Astrocyte (in vitro differentiated cells and primary cell): ENCODE measurements at regions not wholly inside any gene's neighbourhood (a gene's known extent, or its start where the extent isn't known, plus 50 kb on each side); places are given as distances from the start of the nearest gene placed in this dataset.

ENCODE experiments used
- EZH2 ChIP-seq: IDR thresholded peaks from 2 replicates; pipeline ENCODE4 v1.6.1; 2012; ENCODE audit warnings: mild to moderate bottlenecking, low read length, inconsistent platforms; ENCODE audit not compliant: insufficient read depth
- TF ChIP-seq, protein P1 (sequence below): IDR thresholded peaks from 2 replicates; pipeline ENCODE4 v1.5.1; 2011; ENCODE audit warnings: low read depth, mild to moderate bottlenecking, inconsistent platforms, low read length, moderate library complexity; ENCODE audit not compliant: insufficient read depth

- no peak for TF ChIP-seq EZH2
- TF ChIP-seq, protein P1, sequence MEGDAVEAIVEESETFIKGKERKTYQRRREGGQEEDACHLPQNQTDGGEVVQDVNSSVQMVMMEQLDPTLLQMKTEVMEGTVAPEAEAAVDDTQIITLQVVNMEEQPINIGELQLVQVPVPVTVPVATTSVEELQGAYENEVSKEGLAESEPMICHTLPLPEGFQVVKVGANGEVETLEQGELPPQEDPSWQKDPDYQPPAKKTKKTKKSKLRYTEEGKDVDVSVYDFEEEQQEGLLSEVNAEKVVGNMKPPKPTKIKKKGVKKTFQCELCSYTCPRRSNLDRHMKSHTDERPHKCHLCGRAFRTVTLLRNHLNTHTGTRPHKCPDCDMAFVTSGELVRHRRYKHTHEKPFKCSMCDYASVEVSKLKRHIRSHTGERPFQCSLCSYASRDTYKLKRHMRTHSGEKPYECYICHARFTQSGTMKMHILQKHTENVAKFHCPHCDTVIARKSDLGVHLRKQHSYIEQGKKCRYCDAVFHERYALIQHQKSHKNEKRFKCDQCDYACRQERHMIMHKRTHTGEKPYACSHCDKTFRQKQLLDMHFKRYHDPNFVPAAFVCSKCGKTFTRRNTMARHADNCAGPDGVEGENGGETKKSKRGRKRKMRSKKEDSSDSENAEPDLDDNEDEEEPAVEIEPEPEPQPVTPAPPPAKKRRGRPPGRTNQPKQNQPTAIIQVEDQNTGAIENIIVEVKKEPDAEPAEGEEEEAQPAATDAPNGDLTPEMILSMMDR = no peak
These were observed 1625.6 kb upstream of the ACO1 start for GRCh38 chr9:30758726-30759446.
